Heart left ventricle (tissue), 13 donors: ENCODE measurements at regions not wholly inside any gene's neighbourhood (a gene's known extent, or its start where the extent isn't known, plus 50 kb on each side); places are given as distances from the start of the nearest gene placed in this dataset.

Experiments
- POLR2A ChIP-seq, 2 donors: fragments of 450-650 bp; IDR thresholded peaks; one replicate each; pipeline ENCODE4 v1.6.1; 2017; ENCODE audit warnings: antibody characterized with exemption in 2 of 2, mild to moderate bottlenecking in 2 of 2, moderate library complexity in 2 of 2
- TF ChIP-seq, protein P1 (sequence below), 12 donors: fragments of 200-600 bp; sonication (generic) in 4 of 12; IDR thresholded peaks; one replicate each; pipeline versions ENCODE4 v1.5.0 to v1.8.0; 2018 to 2022; ENCODE audit warnings: antibody characterized with exemption in 12 of 12, mild to moderate bottlenecking in 5 of 12
- donor health status: ischemic (EF 13 %, LVEDD 7.1; RV severe dilation, severe dysfunction).
- donor health status: DM: no; HTN: yes; CAD: no.
- donor health status: DM: no; HTN: no; CAD: no.
- donor health status: ischemic (EF 25% LVEDD 6.9; RV normal size, moderate dysfunction).
- donor health status: ischemic (EF 25% LVEDD 5.7; RV mildly dilated, moderate dysfunction).
- donor health status: ischemic (EF 35%, LVEDD 5.7; RV mildly dilated, moderate dysfunction).
- donor health status: nonischemic (EF 11% LVEDD 7.7; RV severe dilation, severe dysfunction).
- donor health status: DM: yes; HTN: yes; CAD: no.
- donor health status: PGD.
- donor health status: ischemic (EF 29% LVEDD 5.4; RV normal size, mild dysfunction).
- donor health status: nonischemic (EF 23%, LVEDD 6.1; RV moderate dilation, normal function).

- TF ChIP-seq, protein P1, sequence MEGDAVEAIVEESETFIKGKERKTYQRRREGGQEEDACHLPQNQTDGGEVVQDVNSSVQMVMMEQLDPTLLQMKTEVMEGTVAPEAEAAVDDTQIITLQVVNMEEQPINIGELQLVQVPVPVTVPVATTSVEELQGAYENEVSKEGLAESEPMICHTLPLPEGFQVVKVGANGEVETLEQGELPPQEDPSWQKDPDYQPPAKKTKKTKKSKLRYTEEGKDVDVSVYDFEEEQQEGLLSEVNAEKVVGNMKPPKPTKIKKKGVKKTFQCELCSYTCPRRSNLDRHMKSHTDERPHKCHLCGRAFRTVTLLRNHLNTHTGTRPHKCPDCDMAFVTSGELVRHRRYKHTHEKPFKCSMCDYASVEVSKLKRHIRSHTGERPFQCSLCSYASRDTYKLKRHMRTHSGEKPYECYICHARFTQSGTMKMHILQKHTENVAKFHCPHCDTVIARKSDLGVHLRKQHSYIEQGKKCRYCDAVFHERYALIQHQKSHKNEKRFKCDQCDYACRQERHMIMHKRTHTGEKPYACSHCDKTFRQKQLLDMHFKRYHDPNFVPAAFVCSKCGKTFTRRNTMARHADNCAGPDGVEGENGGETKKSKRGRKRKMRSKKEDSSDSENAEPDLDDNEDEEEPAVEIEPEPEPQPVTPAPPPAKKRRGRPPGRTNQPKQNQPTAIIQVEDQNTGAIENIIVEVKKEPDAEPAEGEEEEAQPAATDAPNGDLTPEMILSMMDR (IDR thresholded peaks at IDR 0.05), result no peak
- no peak for TF ChIP-seq POLR2A (IDR thresholded peaks at IDR 0.05)
Measured at GRCh38 chr6:54702772-54703171, 143.8 kb upstream of the FAM83B start.
